ENCODE measurements at regions not wholly inside any gene's neighbourhood (a gene's known extent, or its start where the extent isn't known, plus 50 kb on each side); places are given as distances from the start of the nearest gene placed in this dataset.

- TF ChIP-seq MYC (IDR thresholded peaks at IDR 0.05; ENCODE audit: low read depth, low read length) (no peak), MAX (IDR thresholded peaks at IDR 0.05; ENCODE audit: low read depth, low read length) (no peak), POLR2A (IDR thresholded peaks at IDR 0.05; ENCODE audit: extremely low read depth, insufficient read length) (no peak), CTCF (IDR thresholded peaks at IDR 0.05; ENCODE audit: low read depth, low read length) (no peak)
- no peak overlapping the region for H3K4me3 ChIP-seq (ENCODE audit: low read depth, low read length)
- DNase-seq (ENCODE audit: low read depth) = no peak
Observed at GRCh38 chr11:57095417-57095816, 86.3 kb upstream of the LRRC55 start.

GRCh38 chr11:57095896-57096295 is 85.9 kb upstream of the LRRC55 start:
- DNase-seq (ENCODE audit: low read depth) = no peak
- no peak for TF ChIP-seq CTCF (IDR thresholded peaks at IDR 0.05; ENCODE audit: low read depth, low read length)
- no peak for TF ChIP-seq POLR2A (IDR thresholded peaks at IDR 0.05; ENCODE audit: extremely low read depth, insufficient read length)
- no peak for TF ChIP-seq MAX (IDR thresholded peaks at IDR 0.05; ENCODE audit: low read depth, low read length)
- TF ChIP-seq MYC (IDR thresholded peaks at IDR 0.05; ENCODE audit: low read depth, low read length) = no peak
- H3K4me3 ChIP-seq (ENCODE audit: low read depth, low read length) = no peak overlapping the region

- TF ChIP-seq POLR2A (IDR thresholded peaks at IDR 0.05; ENCODE audit: extremely low read depth, insufficient read length) (no peak), MYC (IDR thresholded peaks at IDR 0.05; ENCODE audit: low read depth, low read length) (no peak), CTCF (IDR thresholded peaks at IDR 0.05; ENCODE audit: low read depth, low read length) (no peak), MAX (IDR thresholded peaks at IDR 0.05; ENCODE audit: low read depth, low read length) (no peak)
- DNase-seq (ENCODE audit: low read depth) = no peak
- H3K4me3 ChIP-seq (ENCODE audit: low read depth, low read length) = no peak overlapping the region
Observed at GRCh38 chr11:57097149-57097548, 84.6 kb upstream of the LRRC55 start.

GRCh38 chr11:57098191-57098590 is 83.6 kb upstream of the LRRC55 start:
- no peak for DNase-seq (ENCODE audit: low read depth)
- no peak overlapping the region for H3K4me3 ChIP-seq (ENCODE audit: low read depth, low read length)
- TF ChIP-seq MYC (IDR thresholded peaks at IDR 0.05; ENCODE audit: low read depth, low read length) = no peak
- TF ChIP-seq MAX (IDR thresholded peaks at IDR 0.05; ENCODE audit: low read depth, low read length) = no peak
- no peak for TF ChIP-seq POLR2A (IDR thresholded peaks at IDR 0.05; ENCODE audit: extremely low read depth, insufficient read length)
- no peak for TF ChIP-seq CTCF (IDR thresholded peaks at IDR 0.05; ENCODE audit: low read depth, low read length)

- DNase-seq (ENCODE audit: low read depth) = no peak
Observed at GRCh38 chr11:57100638-57101331, 81.0 kb upstream of the LRRC55 start.

More at GRCh38 chr11:57100638-57101331, 81.0 kb upstream of the LRRC55 start:
- no peak overlapping the region for H3K4me3 ChIP-seq (ENCODE audit: low read depth, low read length)
- TF ChIP-seq MYC (IDR thresholded peaks at IDR 0.05; ENCODE audit: low read depth, low read length) = no peak
- no peak for TF ChIP-seq POLR2A (IDR thresholded peaks at IDR 0.05; ENCODE audit: extremely low read depth, insufficient read length)
- TF ChIP-seq CTCF (IDR thresholded peaks at IDR 0.05; ENCODE audit: low read depth, low read length) = no peak
- no peak for TF ChIP-seq MAX (IDR thresholded peaks at IDR 0.05; ENCODE audit: low read depth, low read length)

All from NB4 (cell line).